CD4-positive, alpha-beta T cell treated with Interleukin-6 for 4 hours (primary cell): ENCODE measurements at regions not wholly inside any gene's neighbourhood (a gene's known extent, or its start where the extent isn't known, plus 50 kb on each side); places are given as distances from the start of the nearest gene placed in this dataset.
A peak's percentile ranks its signal among the peaks of the same experiment; 100 is the strongest.

Experiments
- DNase-seq: peaks from one replicate; pipeline ENCODE4 v3.0.0-alpha.2; 2020; ENCODE audit warnings: mixed read lengths

DNA sequence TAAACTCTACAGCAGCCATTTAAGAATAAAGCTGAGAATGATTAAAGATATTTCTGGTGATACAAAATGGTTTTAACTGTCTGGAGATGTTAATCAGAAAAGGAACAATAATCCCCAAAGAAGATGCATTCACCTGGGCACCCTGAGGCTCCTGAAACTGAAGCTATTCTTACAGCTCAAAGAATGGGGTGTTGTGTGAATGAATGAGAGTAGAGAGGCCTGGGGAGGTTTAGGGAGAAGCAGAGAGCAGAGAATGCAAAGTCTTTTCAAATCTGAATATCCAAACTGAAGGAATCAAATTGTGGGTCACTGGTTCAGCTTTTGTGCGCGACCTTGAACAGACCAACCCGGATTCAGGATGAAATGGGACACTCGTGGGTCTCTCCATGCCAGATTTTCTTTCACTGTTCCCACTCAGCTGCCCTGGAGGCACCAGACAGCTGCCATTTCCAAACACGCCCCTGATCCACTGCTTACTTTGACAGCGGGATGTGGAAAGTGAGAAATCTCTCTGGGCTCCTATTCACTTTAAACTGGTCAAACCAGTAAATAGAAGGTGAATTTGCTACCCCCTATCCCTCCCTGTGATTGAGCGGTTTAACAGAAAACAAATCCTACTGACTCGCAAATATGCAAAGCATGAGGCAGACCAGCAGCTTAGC, 485.5 kb upstream of the THBS1 start:
- no peak for DNase-seq

GRCh38 chr15:39096608-39097205, 484.2 kb upstream of the THBS1 start:
- no peak for DNase-seq

DNA sequence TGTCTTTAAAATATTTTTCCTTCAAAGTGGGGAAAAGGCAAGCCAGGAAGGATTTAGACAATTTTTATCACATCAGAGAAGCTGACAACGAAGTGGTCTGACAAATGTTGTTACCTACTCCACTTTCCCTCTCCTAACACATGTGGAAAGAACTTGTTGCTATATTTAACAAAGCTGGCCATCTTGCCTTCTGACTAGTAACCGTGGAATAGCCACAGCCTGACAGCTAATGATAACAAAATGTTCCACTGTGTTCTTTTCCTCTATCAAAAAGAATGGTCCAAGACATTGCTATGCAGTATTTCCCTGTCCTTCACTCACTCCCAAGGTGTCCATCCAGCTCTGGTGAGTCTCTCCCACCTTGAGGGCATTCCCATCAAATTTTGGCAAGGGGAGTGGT, 481.4 kb upstream of the THBS1 start:
- DNase-seq: no peak

DNA sequence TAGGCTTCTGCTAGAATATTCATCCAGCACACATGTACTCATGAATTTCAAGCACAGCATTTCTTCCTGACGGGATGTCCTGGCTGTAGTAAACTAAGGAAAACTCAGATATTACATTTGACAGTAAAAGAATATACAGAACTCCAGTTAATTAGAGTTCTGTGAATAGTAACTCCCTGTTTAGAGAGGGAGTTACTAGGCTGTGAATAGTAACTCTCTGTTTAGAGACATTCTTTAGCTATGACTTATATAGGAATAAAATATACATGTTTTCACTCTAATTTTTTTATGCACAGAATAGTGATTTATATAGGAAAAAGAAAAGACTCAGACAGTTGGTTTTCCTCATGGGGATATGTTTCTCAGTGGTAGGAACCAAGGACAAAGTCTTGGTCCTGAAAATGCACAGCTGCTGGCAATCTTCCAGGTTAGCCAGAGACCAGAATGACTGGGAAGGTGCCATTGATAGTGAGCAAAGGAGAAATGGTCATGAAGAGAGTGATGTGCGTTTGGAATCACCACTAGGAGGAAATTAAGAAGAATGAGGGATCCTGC, 480.7 kb upstream of the THBS1 start:
- no peak for DNase-seq

DNA sequence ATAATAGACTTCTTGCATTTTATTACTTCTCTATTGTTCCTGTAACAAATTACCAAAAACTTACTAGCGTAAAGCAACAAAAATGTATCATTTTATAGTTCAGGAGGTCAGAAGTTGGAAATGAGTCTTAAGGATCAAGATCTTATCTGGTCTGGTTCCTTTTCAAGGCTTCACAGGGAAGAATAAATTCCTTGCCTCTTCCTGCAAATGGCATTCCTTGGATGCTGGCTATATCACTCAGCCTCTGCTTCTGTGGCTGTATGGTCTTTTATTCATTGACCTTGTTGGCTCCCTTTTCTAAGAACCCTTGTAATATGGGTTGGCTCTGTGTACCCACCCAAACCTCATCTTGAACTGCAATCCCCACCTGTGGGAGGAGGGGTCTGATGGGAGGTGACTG, 478.4 kb upstream of the THBS1 start:
- no peak for DNase-seq

DNA sequence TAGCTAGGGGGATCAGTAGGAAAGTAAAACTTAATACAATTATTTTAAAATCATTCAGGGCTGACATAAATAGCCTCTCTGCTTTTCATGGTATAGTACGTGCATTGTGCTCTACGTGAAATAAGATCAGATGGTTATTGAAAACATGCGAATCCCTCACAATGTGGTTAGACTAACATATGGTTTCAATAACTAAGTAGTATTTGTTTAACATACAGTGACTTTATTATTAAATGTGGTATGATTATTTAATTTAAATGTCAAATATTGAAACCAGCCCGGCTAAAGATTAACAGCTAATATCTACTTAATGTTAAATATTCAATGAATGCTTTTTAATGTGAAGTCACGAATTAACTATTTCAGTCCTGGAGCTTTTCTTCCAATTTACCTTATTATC, 473.9 kb upstream of the THBS1 start:
- DNase-seq: no peak

- DNase-seq: no peak
Measured at GRCh38 chr15:39108021-39108420, 472.9 kb upstream of the THBS1 start.

DNA sequence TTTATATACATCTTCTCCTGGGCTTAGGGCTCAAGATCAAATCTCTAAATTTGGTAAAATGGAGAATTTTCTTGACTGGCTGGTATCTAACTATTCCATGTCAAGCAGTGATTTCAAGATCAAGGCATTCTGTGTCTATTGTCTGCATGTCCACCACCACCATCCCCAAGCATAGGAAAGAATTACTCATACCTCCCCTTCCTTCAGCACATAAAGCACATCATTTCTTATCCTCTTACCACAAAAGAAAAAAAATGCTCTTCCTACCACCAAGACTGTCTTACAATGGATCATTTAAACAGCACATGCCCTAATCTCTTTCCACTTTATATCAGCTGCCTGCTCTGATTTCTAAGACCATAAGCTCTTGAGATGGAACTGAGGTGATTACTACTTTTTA, 470.5 kb upstream of the THBS1 start:
- DNase-seq: no peak

- DNase-seq: no peak
Measured at GRCh38 chr15:39110746-39111145, 470.1 kb upstream of the THBS1 start.

DNA sequence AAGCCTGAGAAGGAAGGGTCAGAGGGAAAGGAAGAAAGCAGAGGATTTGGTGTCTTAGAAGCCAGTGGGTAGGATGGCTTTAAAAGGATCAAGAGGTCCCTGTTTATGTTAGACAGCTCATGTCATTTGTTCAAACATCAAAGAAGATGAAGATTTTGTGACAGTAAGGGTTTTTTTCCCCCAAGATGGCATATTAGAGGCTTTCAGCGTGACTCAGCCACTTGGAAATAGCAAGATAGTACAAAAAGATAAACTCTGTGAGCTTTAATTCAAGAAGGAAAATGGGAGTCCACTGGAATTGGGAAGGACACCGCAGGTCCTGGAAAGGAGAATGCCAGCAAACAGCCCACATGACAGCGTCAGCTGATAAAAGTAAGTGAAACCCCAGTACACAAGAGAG, 467.1 kb upstream of the THBS1 start:
- DNase-seq: no peak

- no peak for DNase-seq
Measured at GRCh38 chr15:39114690-39115378, 466.0 kb upstream of the THBS1 start.

- DNase-seq: no peak
Measured at GRCh38 chr15:39115379-39116057, 465.4 kb upstream of the THBS1 start.

DNA sequence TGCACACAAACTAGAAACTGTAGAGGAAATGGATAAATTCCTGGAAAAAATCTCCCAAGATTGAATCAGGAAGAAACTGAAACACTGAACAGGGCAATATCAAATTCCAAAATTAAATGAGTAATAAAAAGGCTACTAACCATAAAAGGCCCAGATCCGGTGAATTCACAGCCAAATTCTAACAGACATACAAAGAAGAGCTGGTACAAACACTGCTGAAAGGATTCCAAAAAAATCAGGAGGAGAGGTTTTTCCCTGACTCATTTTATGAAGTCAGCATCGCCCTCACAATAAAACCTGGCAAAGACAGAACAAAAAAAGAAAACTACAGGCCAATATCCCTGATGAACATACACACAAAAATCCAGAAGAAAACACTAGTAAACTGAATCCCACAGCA, 462.4 kb upstream of the THBS1 start:
- DNase-seq: no peak

DNA sequence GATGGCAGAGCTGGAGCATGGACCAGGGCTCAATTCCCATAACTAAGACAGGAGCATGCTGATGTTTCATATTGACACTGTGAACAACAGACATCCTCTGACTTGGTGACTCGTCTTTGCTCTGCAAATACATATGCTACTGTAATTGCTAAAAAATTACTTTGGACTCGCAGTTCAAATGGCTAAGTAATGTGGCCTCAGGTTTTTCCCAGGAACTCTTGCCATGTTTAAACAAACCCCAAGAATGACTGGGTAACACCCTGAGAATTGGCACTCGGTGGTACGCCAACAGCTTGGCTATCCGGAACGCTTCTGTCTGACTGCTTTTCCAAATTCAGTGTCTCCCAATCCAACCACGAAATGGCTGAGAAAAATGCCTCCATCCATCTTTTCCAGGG, 456.7 kb upstream of the THBS1 start:
- no peak for DNase-seq

DNA sequence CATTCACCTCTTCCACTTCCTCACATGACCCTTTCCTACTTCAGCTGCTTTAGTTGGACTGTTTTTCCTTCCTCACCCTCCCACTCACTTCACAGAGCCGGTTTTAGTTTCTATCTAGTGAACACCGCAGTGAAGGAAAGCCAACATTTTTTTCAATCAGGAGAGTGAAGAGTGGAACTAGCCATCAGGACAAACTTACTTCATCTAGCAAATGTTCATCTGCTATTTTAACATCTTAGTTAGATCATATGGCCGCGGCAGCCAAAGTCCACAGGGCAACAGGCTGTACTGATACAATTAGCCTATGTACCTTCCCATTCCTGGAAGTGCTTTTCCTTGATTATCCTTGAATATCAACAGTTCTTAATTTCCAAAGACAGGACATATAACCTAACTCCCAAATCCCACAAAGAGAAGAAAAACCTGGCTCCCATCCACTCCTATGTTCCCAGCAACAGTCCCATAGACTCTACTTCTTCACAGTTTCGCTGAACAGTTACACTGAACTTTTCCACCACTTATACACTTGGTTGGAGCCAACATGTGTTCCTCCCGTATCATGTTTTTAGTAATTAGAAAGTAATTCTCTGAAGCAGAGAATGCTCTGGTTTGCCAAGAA, 456.2 kb upstream of the THBS1 start:
- no peak for DNase-seq

DNA sequence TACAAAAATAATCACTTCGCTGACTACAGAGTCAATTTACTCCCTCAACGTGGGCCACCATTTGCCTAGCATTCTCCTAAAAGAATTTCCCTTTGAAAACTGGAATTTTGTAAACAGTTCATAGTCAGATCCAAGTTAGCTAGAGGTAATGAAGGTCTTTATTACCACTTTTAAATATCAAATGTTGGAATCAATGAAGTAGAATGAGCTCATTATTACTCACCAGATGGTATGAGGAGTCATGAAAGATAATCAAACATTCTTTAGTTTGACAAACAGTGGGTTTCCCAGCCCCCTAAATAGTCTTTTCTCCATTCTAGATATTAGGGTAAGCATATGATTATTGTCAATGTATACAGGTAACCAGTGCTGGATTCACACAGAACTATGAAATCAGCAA, 455.7 kb upstream of the THBS1 start:
- no peak for DNase-seq

GRCh38 chr15:39125904-39126303, 455.0 kb upstream of the THBS1 start:
- peak; percentile 8 for DNase-seq

DNA sequence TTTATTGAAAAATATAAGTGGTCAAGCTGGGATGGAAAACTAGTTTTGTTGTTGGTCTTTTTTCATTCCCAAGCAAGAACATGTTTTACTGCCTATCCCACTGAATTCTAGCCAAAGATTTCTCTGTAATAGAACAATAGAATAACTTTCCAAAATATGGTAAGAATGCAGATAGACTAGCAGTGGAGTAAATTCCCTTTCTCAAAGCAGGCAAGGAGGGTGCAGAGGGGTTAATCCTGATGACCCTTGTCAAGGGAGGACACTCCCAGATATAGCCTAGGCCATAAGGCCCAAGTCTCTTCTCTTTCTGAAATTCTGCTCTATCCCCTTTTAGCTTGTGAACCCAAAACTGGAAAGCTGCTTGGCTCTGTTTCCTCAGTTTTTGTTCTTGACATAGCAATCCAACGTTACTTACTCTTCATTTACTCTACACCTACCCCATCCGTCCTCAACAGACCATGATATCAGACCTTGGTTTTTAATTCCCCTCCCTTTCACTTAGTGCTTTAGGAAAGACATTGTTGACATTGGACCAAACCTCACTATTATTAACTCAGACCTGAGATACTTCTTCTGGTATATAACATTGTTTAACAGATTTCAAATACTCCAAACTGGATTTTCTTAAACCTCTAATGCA, 453.6 kb upstream of the THBS1 start:
- no peak for DNase-seq

- no peak for DNase-seq
Measured at GRCh38 chr15:39127925-39128617, 452.8 kb upstream of the THBS1 start.

DNA sequence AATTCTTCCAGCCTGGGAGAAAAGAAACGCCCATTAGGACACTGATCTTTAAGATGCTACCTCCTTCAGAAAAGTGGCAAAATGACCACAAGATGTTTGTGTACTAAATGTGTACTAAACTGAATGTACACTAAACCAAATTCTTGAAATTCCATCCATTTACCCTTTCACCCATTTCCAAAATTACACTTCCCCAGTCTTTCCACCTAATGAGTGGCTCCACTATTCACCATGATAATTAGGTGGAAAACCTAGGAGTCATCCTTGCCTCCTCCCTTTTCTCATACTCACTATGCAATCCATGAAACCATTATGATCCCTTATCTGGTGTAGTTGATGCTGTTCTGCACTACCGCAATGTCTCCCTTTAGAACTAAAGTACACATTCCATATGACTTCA, 452.1 kb upstream of the THBS1 start:
- no peak for DNase-seq

DNA sequence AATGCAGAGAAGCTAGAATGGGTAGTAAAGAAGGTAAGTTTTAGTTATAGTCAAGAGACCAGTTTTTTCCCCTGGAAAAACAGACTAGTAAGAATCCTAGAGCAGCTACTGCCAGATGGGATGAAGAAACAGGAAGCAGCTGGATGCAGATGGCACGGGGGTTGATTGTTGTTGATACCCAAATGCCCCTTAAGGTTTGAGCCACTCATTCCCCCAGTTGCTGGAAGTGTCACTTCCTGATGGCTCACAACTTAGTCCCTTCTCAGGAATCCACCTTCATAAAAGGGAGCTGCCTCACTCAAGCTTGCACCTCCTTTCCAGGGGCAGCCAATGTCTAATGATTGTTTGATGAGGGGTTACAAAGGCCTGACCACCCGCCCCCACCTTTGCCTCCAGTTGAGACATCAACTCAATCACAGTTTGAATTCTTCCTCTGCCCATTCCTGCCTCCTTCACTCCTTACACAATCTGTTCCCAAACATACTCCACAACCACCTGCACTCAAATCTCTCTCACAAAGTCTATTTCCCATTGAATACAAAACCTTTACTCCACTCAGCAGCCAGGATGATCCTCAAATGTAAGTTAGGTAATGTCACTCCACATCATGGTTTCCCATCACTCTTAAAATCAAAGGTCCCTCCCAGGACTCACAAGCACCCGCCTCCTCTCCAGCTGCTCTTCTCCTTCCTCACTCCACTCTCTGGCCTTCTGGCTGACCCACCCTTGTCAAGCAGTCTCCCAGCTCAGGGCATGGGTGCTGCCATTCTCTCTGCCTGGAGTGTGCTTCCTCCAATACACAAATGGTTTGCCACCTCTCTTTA, 450.1 kb upstream of the THBS1 start:
- DNase-seq: no peak
